Heart left ventricle (tissue), 13 donors: ENCODE measurements at regions not wholly inside any gene's neighbourhood (a gene's known extent, or its start where the extent isn't known, plus 50 kb on each side); places are given as distances from the start of the nearest gene placed in this dataset.

Experiments used
- CTCF ChIP-seq, 12 donors: fragments of 200-600 bp; sonication (generic) in 4 of 12; IDR thresholded peaks; one replicate each; pipeline versions ENCODE4 v1.5.0 to v1.8.0; 2018 to 2022; ENCODE audit warnings: antibody characterized with exemption in 12 of 12, mild to moderate bottlenecking in 5 of 12
- POLR2A ChIP-seq, 2 donors: fragments of 450-650 bp; IDR thresholded peaks; one replicate each; pipeline ENCODE4 v1.6.1; 2017; ENCODE audit warnings: antibody characterized with exemption in 2 of 2, mild to moderate bottlenecking in 2 of 2, moderate library complexity in 2 of 2
- donor health status: ischemic (EF 13 %, LVEDD 7.1; RV severe dilation, severe dysfunction).
- donor health status: DM: no; HTN: yes; CAD: no.
- donor health status: DM: no; HTN: no; CAD: no.
- donor health status: ischemic (EF 25% LVEDD 6.9; RV normal size, moderate dysfunction).
- donor health status: ischemic (EF 25% LVEDD 5.7; RV mildly dilated, moderate dysfunction).
- donor health status: ischemic (EF 35%, LVEDD 5.7; RV mildly dilated, moderate dysfunction).
- donor health status: nonischemic (EF 11% LVEDD 7.7; RV severe dilation, severe dysfunction).
- donor health status: DM: yes; HTN: yes; CAD: no.
- donor health status: PGD.
- donor health status: ischemic (EF 29% LVEDD 5.4; RV normal size, mild dysfunction).
- donor health status: nonischemic (EF 23%, LVEDD 6.1; RV moderate dilation, normal function).

DNA sequence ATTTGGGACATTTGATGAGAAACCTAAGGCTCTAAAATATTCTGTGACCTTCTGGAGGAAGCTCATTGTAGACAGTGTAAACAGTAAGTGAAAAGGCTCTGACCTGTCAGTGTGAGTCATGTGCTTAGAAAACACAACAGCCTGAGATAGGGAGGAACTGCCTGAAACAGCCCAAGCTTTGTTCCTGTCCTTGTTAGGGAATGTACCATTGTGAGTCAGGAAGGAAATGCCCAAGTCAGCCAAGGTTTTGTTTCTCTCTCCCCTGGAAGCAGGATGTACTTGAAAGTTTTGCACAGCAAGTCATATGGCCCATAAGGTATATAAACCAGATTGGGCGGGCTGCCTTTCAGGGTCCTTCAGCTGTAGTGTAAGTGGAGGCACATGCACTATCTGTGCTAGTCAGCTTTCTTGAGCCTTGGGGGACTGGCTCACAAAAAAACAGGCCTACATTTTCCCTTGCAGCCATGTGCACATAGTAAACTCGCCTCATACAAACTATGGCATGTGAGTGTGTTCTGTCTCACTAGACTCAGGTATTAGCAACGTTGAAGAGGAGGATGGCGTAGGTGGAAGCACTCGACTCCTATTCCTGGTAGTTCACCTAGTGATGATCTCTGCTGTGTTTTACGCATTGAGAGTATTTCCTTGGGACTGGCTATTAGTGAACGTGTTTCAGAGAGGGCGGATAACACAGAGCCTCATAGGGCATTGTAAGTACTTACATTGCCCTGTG lies 141.2 kb upstream of the KLHL1 start:
- TF ChIP-seq CTCF (IDR thresholded peaks at IDR 0.05) (no peak), POLR2A (IDR thresholded peaks at IDR 0.05) (no peak)
